ENCODE measurements at regions not wholly inside any gene's neighbourhood (a gene's known extent, or its start where the extent isn't known, plus 50 kb on each side); places are given as distances from the start of the nearest gene placed in this dataset.

- Mint-ChIP-seq H3K4me3 (ENCODE audit: unreplicated experiment) (no peak overlapping the region), H3K36me3 (ENCODE audit: low read depth, unreplicated experiment) (no peaks in the 10 kb centered on the region), H3K4me1 (ENCODE audit: low read depth, unreplicated experiment) (peaks cover 2% of the 10 kb centered on the region), H3K27ac (ENCODE audit: unreplicated experiment) (no peak overlapping the region), H3K9me3 (ENCODE audit: unreplicated experiment) (peaks cover 3% of the 10 kb centered on the region), H3K27me3 (ENCODE audit: low read depth, unreplicated experiment) (peaks cover 7% of the 10 kb centered on the region)
- Histone ChIP-seq H3K9me3 (ENCODE audit: insufficient read depth, low read depth, low read length) (no peaks in the 10 kb centered on the region), H3K4me1 (ENCODE audit: insufficient read depth, low read length) (no peaks in the 10 kb centered on the region), H3K9ac (ENCODE audit: low read length) (no peak overlapping the region), H3K79me2 (ENCODE audit: insufficient read depth, low read length) (no peaks in the 10 kb centered on the region), H4K20me1 (ENCODE audit: insufficient read depth, low read length) (no peaks in the 10 kb centered on the region), H3K27ac (ENCODE audit: low read depth, low read length) (no peak overlapping the region), H3K4me3 (ENCODE audit: insufficient read depth, low read depth, low read length) (no peak overlapping the region), H2AFZ (ENCODE audit: low read depth, low read length) (no peak overlapping the region), H3K27me3 (ENCODE audit: insufficient read depth, low read length) (no peaks in the 10 kb centered on the region), H3K4me2 (ENCODE audit: low read length) (no peak overlapping the region), H3K36me3 (ENCODE audit: insufficient read depth, low read length) (no peaks in the 10 kb centered on the region)
- FAIRE-seq: no peak
- no peak for DNase-seq (ENCODE audit: low read depth)
- TF ChIP-seq, protein P1, sequence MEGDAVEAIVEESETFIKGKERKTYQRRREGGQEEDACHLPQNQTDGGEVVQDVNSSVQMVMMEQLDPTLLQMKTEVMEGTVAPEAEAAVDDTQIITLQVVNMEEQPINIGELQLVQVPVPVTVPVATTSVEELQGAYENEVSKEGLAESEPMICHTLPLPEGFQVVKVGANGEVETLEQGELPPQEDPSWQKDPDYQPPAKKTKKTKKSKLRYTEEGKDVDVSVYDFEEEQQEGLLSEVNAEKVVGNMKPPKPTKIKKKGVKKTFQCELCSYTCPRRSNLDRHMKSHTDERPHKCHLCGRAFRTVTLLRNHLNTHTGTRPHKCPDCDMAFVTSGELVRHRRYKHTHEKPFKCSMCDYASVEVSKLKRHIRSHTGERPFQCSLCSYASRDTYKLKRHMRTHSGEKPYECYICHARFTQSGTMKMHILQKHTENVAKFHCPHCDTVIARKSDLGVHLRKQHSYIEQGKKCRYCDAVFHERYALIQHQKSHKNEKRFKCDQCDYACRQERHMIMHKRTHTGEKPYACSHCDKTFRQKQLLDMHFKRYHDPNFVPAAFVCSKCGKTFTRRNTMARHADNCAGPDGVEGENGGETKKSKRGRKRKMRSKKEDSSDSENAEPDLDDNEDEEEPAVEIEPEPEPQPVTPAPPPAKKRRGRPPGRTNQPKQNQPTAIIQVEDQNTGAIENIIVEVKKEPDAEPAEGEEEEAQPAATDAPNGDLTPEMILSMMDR (IDR thresholded peaks at IDR 0.05; ENCODE audit: insufficient read depth, low read depth, low read length): no peak
Observed at GRCh38 chrX:125394449-125394848, 74.8 kb downstream of the TEX13C start.

DNA sequence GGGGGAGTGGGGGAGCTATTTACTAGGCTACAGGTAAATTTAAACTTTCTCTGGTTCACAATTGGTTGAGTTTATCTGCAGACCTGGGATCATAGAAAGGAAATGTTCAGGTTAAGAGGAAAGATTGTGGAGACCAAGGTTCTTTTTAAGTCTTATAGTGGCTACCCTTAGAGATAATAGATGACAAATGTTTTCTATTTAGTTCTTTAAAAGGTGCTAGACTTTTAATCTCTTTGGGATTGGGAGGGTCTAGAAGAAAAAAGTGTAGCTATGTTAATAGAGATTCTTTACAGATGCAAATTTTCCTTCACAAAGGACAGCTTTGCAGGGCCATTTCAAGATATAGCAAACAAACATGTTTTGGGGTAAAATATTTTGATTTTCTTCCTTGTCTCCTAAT, 76.0 kb downstream of the TEX13C start:
- no peak overlapping the region for H3K4me3 ChIP-seq (ENCODE audit: insufficient read depth, low read depth, low read length)

GRCh38 chrX:125398959-125399440, 79.3 kb downstream of the TEX13C start:
- no peaks in the 10 kb centered on the region for H3K4me1 Mint-ChIP-seq (ENCODE audit: low read depth, unreplicated experiment)
- H3K4me3 Mint-ChIP-seq (ENCODE audit: unreplicated experiment): no peak overlapping the region
- no peak overlapping the region for H3K4me2 ChIP-seq (ENCODE audit: low read length)
- no peak overlapping the region for H2AFZ ChIP-seq (ENCODE audit: low read depth, low read length)
- H3K9me3 Mint-ChIP-seq (ENCODE audit: unreplicated experiment): no peaks in the 10 kb centered on the region
- FAIRE-seq: peak; percentile 86
- no peak overlapping the region for H3K27ac ChIP-seq (ENCODE audit: low read depth, low read length)
- no peak overlapping the region for H3K27ac Mint-ChIP-seq (ENCODE audit: unreplicated experiment)
- DNase-seq (ENCODE audit: low read depth): no peak
- no peaks in the 10 kb centered on the region for H4K20me1 ChIP-seq (ENCODE audit: insufficient read depth, low read length)
- H3K79me2 ChIP-seq (ENCODE audit: insufficient read depth, low read length): no peaks in the 10 kb centered on the region
- TF ChIP-seq, protein P1 (IDR thresholded peaks at IDR 0.05; ENCODE audit: insufficient read depth, low read depth, low read length): no peak
- no peak for TF ChIP-seq EZH2 (IDR thresholded peaks at IDR 0.05; ENCODE audit: insufficient read depth, low read length)
- H3K36me3 Mint-ChIP-seq (ENCODE audit: low read depth, unreplicated experiment): no peaks in the 10 kb centered on the region
- H3K36me3 ChIP-seq (ENCODE audit: insufficient read depth, low read length): no peaks in the 10 kb centered on the region
- no peaks in the 10 kb centered on the region for H3K4me1 ChIP-seq (ENCODE audit: insufficient read depth, low read length)
- H3K4me3 ChIP-seq (ENCODE audit: insufficient read depth, low read depth, low read length): no peak overlapping the region
- H3K9ac ChIP-seq (ENCODE audit: low read length): no peak overlapping the region
- no peaks in the 10 kb centered on the region for H3K9me3 ChIP-seq (ENCODE audit: insufficient read depth, low read depth, low read length)
- no peaks in the 10 kb centered on the region for H3K27me3 ChIP-seq (ENCODE audit: insufficient read depth, low read length)
- no peaks in the 10 kb centered on the region for H3K27me3 Mint-ChIP-seq (ENCODE audit: low read depth, unreplicated experiment)

More for the DNA sequence above, 76.0 kb downstream of the TEX13C start:
- H3K4me1 Mint-ChIP-seq (ENCODE audit: low read depth, unreplicated experiment): peaks cover under 1% of the 10 kb centered on the region
- H3K4me1 ChIP-seq (ENCODE audit: insufficient read depth, low read length): no peaks in the 10 kb centered on the region
- H3K4me2 ChIP-seq (ENCODE audit: low read length): no peak overlapping the region
- no peaks in the 10 kb centered on the region for H3K79me2 ChIP-seq (ENCODE audit: insufficient read depth, low read length)
- no peak overlapping the region for H3K27ac ChIP-seq (ENCODE audit: low read depth, low read length)
- H3K9me3 ChIP-seq (ENCODE audit: insufficient read depth, low read depth, low read length): no peaks in the 10 kb centered on the region
- TF ChIP-seq EZH2 (IDR thresholded peaks at IDR 0.05; ENCODE audit: insufficient read depth, low read length): no peak
- TF ChIP-seq, protein P1 (IDR thresholded peaks at IDR 0.05; ENCODE audit: insufficient read depth, low read depth, low read length): no peak
- H3K27me3 Mint-ChIP-seq (ENCODE audit: low read depth, unreplicated experiment): peaks cover 5% of the 10 kb centered on the region
- H3K9ac ChIP-seq (ENCODE audit: low read length): no peak overlapping the region
- DNase-seq (ENCODE audit: low read depth): no peak
- no peaks in the 10 kb centered on the region for H3K27me3 ChIP-seq (ENCODE audit: insufficient read depth, low read length)
- FAIRE-seq: no peak
- H2AFZ ChIP-seq (ENCODE audit: low read depth, low read length): no peak overlapping the region
- peaks cover 1% of the 10 kb centered on the region for H3K9me3 Mint-ChIP-seq (ENCODE audit: unreplicated experiment)
- H3K27ac Mint-ChIP-seq (ENCODE audit: unreplicated experiment): no peak overlapping the region
- H3K4me3 Mint-ChIP-seq (ENCODE audit: unreplicated experiment): no peak overlapping the region
- no peaks in the 10 kb centered on the region for H3K36me3 Mint-ChIP-seq (ENCODE audit: low read depth, unreplicated experiment)
- H4K20me1 ChIP-seq (ENCODE audit: insufficient read depth, low read length): no peaks in the 10 kb centered on the region
- H3K36me3 ChIP-seq (ENCODE audit: insufficient read depth, low read length): no peaks in the 10 kb centered on the region

All from astrocyte (in vitro differentiated cells and primary cell).